ENCODE measurements at regions not wholly inside any gene's neighbourhood (a gene's known extent, or its start where the extent isn't known, plus 50 kb on each side); places are given as distances from the start of the nearest gene placed in this dataset.

GRCh38 chr2:129731907-129732629 is 247.4 kb upstream of the RAB6C start:
- in situ Hi-C loops (cut with MboI; ENCODE audit: low sequenced_read_pairs in 4 of 4) (no loop called here), intact Hi-C loops (cut with DNase I; ENCODE audit: low total_unique reads) (no loop called here)
- no peaks in the 10 kb centered on the region for H3K27me3 ChIP-seq
- no peak for DNase-seq
- H3K4me3 ChIP-seq: no peak overlapping the region
- H3K4me1 ChIP-seq: no peaks in the 10 kb centered on the region
- no peak overlapping the region for H3K27ac ChIP-seq
- no peaks in the 10 kb centered on the region for H3K9me3 ChIP-seq
- TF ChIP-seq POLR2A (IDR thresholded peaks at IDR 0.05) (no peak), CTCF (IDR thresholded peaks at IDR 0.05 in 4 of 5, conservative IDR thresholded peaks at IDR 0.05 in 1 of 5) (no peak)
- no peak for ATAC-seq
- H3K36me3 ChIP-seq: no peaks in the 10 kb centered on the region

GRCh38 chr2:129732630-129733026 is 246.8 kb upstream of the RAB6C start:
- no peak overlapping the region for H3K4me3 ChIP-seq

GRCh38 chr2:129733041-129733440 is 246.4 kb upstream of the RAB6C start:
- in situ Hi-C loops (cut with MboI; ENCODE audit: low sequenced_read_pairs in 4 of 4) (no loop called here), intact Hi-C loops (cut with DNase I; ENCODE audit: low total_unique reads) (no loop called here)
- Histone ChIP-seq H3K9me3 (no peaks in the 10 kb centered on the region), H3K27me3 (no peaks in the 10 kb centered on the region), H3K27ac (no peak overlapping the region), H3K4me3 (no peak overlapping the region), H3K4me1 (no peaks in the 10 kb centered on the region), H3K36me3 (no peaks in the 10 kb centered on the region)
- DNase-seq (no peak), ATAC-seq (no peak)
- TF ChIP-seq POLR2A (IDR thresholded peaks at IDR 0.05): no peak
- TF ChIP-seq CTCF (IDR thresholded peaks at IDR 0.05 in 4 of 5, conservative IDR thresholded peaks at IDR 0.05 in 1 of 5): no peak

More at GRCh38 chr2:129732630-129733026, 246.8 kb upstream of the RAB6C start:
- Histone ChIP-seq H3K27ac (no peak overlapping the region), H3K27me3 (no peaks in the 10 kb centered on the region), H3K9me3 (no peaks in the 10 kb centered on the region), H3K4me1 (no peaks in the 10 kb centered on the region), H3K36me3 (no peaks in the 10 kb centered on the region)
- no peak for DNase-seq
- in situ Hi-C loops (cut with MboI; ENCODE audit: low sequenced_read_pairs in 4 of 4): no loop called here
- intact Hi-C loops (cut with DNase I; ENCODE audit: low total_unique reads): no loop called here
- ATAC-seq: no peak
- TF ChIP-seq CTCF (IDR thresholded peaks at IDR 0.05 in 4 of 5, conservative IDR thresholded peaks at IDR 0.05 in 1 of 5) (no peak), POLR2A (IDR thresholded peaks at IDR 0.05) (no peak)

- in situ Hi-C loops (cut with MboI; ENCODE audit: low sequenced_read_pairs in 4 of 4) (no loop called here), intact Hi-C loops (cut with DNase I; ENCODE audit: low total_unique reads) (no loop called here)
- H3K36me3 ChIP-seq: no peaks in the 10 kb centered on the region
- H3K9me3 ChIP-seq: no peaks in the 10 kb centered on the region
- no peaks in the 10 kb centered on the region for H3K27me3 ChIP-seq
- no peak overlapping the region for H3K4me3 ChIP-seq
- TF ChIP-seq CTCF (IDR thresholded peaks at IDR 0.05 in 4 of 5, conservative IDR thresholded peaks at IDR 0.05 in 1 of 5) (no peak), POLR2A (IDR thresholded peaks at IDR 0.05) (no peak)
- no peaks in the 10 kb centered on the region for H3K4me1 ChIP-seq
- DNase-seq (no peak), ATAC-seq (no peak)
- H3K27ac ChIP-seq: no peak overlapping the region
Observed at GRCh38 chr2:129733579-129733978, 245.9 kb upstream of the RAB6C start.
